Astrocyte of the hippocampus (primary cell): ENCODE measurements at regions not wholly inside any gene's neighbourhood (a gene's known extent, or its start where the extent isn't known, plus 50 kb on each side); places are given as distances from the start of the nearest gene placed in this dataset.
"Not testable (repeated sequence)": the region's sequence is repeated elsewhere in the genome, so short reads cannot be mapped to it uniquely, and the experiment has no call there.

Experiments
- DNase-seq: peaks from one replicate; pipeline ENCODE4 v3.0.0; 2011; ENCODE audit warnings: low read depth, low spot score

DNA sequence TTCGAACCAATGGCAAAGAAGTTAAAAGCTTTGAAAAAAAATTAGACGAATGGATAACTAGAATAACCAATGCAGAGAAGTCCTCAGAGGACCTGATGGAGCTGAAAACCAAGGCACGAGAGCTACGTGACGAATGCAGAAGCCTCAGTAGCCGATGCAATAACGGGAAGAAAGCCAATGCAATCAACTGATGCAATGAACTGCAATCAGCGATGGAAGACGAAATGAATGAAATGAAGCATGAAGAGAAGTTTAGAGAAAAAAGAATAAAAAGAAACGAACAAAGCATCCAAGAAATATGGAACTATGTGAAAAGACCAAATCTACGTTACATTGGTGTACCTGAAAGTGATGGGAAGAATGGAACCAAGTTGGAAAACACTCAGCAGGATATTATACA, 52.6 kb upstream of the MRPS30 start:
- DNase-seq: not testable (repeated sequence)

DNA sequence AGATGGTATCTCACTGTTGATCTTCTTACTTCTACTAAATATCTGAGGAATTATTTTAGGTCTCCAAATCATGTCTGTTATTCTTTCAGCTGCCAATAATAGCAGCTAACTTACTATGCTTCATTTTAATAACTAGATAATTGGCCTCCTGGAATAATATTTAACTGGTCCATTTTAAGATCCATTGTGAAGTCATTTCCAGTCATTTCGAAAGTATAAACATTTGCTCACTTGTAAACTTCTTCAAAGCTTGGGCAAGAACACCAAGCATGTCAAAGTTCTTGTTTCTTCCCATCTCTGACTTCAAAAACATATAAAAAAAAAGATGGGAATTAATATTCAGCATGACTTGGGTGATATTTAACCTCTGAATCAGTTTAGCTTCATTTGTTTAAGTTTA, 61.4 kb upstream of the MRPS30 start:
- no peak for DNase-seq

DNA sequence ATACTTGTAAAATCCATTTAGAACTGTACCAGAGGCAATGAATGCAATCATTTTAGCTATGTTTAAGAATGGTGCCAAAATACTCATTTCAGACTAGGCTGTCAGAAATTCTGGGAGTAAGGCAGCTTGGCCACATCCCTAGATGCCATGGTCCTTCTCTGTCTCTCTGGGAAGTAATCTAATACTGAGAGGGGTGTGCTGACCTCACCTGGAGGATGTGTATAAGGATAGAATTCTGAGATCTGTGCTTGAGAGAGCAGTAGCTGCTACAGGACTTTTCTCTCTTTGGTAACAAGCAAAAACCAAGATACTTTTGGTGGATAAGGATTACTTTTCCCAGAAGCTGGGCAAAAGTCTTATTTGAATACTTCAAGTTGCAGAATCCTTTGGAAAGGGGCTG, 68.1 kb upstream of the MRPS30 start:
- no peak for DNase-seq

DNA sequence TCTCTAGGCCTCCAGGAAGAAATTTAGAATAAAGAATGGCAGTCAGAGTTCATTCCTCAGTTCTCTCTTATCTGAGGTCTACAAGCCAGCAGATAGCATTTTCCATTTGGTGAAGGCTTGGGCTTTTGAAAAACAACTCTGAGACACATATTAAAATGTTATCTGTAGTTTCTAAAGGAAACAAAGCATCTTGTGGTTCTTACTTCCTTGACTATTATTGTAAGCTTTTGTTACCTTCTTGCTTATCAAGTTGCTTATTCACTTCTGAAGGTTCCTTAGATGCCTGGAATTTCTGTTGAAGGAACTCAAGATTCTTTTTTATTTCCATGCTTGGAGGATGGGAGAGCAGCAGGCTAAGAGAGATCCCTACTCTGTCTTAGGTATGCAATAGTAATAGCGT, 79.2 kb upstream of the MRPS30 start:
- peak; percentile 45 for DNase-seq

DNA sequence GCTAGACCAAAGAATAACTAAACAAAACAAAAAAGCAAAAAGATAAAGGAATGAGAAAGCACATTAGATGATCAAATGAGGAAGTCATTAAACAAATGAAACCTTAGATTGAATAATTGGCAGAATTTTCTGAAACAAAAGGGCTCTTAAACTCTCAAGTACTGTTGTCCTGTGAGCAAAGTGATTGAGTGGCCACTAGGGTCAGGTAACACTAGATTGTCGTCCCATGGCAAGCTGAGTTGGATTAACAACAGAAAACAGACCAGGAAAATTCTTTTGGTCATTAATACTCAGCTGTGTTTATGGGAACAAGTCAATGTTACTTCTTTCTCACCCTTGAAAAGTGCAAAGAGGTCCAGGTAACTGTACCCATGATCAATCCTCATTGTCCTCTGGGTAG, 81.6 kb upstream of the MRPS30 start:
- DNase-seq: no peak

DNA sequence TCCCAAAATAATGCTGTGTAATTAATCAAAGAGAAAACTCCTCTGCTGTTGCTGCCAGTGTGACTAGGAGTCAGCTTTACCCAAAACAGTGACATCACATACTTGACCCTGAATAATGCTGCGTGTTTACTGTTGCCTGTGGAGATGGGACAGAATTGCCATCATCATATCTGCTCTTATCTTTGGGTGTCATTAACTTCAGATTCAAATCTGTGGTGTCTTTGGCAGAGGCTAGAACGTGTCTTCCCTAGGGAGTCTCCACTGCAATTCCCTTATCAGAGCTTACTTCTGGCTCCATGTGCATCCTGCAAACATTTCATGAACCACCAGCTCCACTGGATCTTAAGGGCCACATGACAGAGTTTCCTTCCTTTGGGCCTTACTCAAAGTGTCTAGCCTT, 88.9 kb upstream of the MRPS30 start:
- DNase-seq: no peak

DNA sequence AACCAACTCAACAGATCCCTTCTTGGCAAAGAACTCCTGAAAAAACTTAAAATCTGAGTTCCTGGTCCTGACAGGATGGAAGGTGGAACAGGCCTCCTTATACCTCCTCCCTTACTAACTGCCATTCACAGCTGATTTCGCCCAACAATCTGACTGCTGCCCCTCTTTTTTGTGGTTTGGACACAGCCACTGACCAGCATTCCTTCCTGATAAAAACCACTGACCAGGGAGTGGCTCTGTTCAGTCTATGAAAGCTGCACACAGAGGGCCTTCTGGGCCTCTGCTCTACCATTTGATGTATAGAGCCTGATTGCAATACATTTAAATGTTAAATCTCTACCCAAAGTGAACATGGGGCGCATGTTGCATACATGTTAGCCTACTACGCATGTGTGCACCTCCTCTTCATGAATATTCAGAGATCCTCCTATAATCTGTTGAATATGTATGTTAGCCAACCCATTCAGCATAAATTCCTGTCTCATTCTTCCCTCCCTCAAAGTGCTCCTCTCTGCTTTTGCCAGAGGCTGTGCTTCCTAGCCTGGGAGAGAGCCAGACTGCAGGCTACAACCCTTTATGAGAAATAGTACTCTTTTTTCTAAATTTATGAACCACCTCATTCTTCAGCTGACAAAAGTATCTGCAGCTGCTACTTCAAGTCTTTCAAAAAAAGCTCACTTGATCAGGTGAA, 93.7 kb upstream of the MRPS30 start:
- peak; percentile 88 for DNase-seq

DNA sequence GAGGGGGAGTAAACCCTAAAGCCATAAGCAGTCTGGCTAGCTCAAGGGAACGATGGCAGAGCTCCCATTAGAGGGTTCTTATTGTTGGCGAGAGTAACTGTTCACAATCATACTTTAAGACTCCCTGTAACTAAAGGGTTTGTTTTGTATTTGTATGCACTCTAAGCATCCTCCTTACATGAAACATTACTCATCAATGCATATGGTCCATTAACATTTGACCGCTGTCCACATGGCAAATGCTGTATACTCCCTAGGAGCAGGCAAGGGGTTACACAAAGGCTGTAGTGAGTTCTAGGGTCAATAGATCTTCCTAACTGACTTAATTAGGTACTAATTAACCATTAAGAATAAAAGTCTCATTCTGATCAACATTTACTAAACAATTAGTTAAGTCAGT, 95.3 kb upstream of the MRPS30 start:
- peak; percentile 7 for DNase-seq

DNA sequence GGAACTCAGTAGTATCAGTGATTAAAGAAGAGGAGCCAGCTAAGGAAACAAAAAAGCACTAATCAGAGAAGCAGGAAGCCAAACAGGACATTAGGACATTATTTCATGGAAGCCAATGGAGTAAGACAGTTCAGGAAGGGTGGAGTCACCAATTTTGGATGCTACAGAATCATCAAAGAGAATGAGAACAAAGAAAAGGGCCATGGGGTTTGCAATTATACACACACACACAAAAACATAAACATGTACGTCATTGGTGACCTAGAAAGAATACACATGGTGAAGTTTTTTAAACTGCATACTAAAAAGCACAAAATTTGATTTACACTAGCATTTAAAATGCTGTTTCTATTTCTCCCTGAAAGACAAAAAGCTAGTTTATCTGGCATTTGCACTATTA, 96.8 kb upstream of the MRPS30 start:
- DNase-seq: no peak

DNA sequence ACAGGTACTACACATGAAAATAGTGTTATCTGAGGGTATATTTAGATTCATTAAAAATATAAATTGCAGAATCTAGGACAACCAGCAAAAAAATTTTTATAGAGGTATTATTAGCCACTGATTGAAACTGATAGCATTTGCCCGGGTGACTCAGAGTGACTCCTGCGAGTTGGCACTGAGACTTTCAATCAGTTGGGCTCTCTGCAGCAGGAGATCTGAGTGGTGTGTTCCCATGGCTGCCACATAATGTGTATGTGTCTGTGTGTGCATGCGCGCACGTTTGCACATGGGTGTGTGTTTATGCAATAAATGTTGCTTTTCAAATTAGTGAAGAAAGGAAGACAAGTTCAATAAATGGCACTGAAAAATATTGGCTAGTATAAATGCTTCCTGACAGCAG, 100.1 kb upstream of the MRPS30 start:
- DNase-seq: no peak

DNA sequence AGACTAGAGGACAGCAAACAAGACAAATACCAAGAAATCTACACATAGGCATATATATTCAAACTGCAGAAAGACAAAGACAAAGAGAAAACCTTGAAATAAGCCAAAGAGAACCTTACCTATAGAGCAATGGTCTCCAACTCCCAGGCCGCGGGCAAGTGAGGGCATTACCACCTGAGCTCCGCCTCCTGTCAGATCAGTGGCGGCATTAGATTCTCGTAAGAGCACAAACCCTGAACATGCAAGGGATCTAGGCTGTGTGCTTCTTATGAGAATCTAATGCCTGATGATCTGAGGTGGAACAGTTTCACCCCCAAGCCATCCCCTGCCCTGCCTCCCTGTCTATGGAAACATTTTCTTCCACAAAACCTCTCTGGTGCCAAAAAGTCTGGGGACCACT, 101.0 kb upstream of the MRPS30 start:
- no peak for DNase-seq

DNA sequence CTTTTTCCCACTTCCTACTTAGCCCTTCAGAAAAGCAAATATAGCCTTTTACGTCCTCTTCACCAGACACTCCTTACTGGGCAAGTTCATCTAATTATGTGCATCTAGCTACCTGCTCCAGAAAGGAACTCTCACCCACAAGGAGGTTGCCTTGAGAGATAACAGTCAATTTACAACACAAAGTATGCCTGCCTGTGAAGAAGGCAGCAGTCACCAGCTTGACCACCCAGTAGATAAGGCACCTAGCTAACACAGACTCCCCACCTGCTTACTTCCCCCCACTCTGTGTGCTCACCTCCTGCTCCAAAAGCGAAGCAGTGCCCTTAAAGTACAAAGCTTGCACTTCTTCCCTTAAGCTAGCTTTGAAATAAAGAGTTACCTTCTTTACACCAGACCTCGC, 111.7 kb upstream of the MRPS30 start:
- no peak for DNase-seq

DNA sequence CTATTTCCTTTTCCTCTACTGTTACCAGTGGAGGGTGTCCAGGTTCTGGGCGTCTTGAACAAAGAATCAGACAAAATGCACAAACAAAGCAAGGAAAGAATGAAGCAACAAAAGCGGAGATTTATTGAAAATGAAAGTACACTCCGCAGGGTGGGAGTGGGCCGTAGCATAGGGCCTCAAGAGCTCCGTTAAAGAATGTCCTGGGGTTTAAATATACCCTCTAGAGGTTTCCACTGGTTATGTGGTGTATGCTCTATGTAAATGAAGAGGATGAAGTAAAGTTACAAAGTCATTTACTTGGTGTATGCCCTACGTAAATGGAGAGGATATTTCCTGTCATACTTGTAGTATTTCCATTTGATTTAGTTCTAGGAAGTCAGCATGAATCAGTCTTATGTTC, 113.5 kb upstream of the MRPS30 start:
- no peak for DNase-seq

DNA sequence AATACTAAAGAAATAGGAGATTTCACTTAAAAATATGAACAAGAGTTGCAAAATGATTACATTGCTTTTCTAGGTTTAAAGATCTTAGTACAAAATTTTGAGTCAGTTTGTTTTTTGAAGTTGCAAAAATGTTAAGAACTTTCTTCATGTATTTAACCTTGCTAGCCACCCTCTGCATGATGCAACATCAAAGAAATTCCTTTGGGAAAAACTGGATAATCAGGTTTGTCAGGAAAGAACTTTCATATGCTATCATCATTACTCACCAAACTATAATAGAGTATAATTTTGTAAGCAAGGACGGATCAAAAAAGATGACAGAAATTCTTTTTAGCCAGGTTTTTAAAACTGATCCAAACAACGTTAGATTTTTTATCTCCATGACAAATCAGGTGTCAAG, 116.9 kb upstream of the MRPS30 start:
- no peak for DNase-seq

DNA sequence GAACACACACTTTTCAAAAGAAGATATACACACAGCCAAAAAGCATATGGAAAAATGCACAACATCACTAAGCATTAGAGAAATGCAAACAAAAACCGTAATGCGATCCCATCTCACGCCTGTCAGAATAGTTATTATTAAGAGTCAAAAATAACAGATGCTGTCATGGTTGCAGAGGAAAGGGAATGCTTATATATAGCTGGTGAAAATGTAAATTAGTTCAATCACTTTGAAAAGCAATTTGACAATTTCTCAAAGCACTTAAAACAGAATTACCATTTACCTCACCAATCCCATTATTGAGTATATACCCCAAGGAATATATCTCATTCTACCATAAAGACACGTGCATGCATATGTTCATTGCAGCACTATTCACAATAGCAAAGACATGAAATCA, 126.8 kb upstream of the MRPS30 start:
- no peak for DNase-seq

DNA sequence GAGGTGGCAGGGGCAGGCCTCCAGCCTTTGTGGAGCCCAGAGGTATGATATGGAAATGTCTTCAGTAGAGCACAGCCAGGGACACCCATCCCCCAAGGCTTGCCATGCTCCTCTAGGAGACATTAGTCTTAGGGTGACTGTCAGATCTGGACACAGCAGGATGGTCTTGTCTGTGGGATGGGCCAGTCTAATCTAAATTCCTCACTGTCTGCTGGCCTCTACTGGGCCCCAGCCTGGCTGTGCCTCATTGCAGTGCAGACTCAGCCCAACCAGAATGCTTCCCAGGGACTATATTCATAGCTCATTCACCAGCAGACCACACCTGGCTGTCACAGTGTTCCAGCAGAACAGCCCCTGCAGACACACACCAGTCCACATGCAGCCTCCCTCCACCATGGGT, 129.5 kb upstream of the MRPS30 start:
- DNase-seq: no peak

DNA sequence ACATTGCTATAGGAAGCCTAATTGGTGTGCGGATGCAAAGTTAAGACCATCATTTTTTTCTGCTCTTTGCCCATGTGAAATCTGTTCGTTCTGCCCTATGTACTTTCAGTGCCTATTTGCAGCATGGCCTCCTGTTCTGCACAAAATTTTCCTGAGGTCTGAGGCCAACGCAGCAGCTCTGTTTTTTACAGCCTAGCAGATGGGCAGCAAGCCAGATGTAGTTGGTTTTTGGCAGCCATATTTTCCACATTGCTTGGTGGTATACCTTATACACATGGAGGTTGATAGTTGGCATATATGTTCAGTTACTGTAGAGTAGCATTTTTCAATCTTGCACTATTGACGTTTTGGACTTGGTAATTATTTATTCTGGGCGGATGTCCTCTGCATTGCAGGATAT, 133.5 kb upstream of the MRPS30 start:
- DNase-seq: no peak

DNA sequence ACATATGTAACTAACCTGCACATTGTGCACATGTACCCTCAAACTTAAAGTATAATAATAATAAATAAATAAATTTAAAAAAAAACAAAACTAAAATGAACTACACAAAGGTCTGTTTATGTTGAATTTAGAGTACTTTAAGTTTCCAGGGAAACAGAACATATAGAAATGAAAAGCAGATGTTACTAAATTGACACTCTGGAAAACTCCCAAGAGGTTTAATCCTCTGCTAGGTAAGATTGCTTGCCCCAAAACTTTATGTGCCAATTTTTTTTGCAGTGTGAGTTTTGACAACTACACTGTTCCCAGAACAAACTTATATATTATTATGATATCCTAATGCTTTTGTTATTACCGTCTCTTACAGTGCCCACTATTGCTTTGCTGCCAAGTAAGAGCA, 134.3 kb upstream of the MRPS30 start:
- no peak for DNase-seq

DNA sequence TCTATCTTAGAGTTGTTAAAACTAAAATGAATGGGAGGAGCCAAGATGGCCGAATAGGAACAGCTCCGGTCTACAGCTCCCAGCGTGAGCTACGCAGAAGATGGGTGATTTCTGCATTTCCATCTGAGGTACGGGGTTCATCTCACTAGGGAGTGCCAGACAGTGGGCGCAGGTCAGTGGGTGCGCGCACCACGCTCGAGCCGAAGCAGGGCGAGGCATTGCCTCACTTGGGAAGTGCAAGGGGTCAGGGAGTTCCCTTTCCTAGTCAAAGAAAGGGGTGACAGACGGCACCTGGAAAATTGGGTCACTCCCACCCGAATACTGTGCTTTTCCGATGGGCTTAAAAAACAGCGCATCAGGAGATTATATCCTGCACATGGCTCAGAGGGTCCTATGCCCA, 140.3 kb upstream of the MRPS30 start:
- not testable (repeated sequence) for DNase-seq

DNA sequence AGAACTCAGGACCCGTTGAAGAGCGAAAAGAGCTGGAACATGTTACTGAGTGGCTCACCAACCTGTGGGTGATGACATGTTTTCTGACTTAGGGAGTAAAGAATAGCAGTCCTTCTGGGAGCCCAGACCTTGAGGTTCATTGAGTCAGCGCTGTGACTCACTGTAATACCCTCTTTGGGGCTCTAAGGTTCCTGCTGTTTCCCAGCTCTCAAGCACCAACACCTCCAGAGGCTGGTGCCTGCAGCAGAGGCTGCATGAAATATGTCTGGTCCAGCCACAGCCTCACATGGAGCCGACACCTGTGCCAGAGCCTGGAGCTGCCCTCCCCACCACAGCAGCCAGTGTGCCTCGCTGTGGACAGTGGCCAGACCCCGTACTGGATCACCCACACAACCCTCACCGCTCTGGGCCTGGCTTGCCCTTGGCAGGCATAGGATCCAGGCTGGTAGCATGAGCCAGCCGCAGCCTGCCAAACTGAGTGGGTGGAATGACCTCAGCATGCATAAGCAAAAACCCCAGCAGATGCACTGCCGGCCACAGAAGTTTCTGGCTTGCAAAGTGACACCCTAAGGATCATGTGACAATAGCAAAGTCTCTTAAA, 143.5 kb upstream of the MRPS30 start:
- peak; percentile 19 for DNase-seq

DNA sequence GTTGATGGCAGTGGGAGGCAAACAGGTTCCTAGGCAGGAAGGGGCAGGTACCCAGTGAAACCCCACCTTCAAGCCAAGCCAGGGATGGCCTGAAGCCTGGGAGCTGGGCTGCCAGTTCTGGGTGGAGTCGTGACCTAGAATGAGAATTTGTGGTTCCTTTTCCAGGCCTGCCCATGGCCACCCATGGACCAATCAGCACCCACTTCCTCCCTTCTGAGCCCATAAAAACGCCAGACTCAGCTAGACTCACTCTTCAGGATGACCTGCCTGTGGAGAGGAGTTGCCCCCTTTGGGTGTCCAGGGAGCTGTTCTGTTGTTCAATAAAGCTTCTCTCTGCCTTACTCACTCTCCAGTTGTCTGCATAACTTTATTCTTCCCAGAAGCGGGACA, 144.0 kb upstream of the MRPS30 start:
- no peak for DNase-seq

DNA sequence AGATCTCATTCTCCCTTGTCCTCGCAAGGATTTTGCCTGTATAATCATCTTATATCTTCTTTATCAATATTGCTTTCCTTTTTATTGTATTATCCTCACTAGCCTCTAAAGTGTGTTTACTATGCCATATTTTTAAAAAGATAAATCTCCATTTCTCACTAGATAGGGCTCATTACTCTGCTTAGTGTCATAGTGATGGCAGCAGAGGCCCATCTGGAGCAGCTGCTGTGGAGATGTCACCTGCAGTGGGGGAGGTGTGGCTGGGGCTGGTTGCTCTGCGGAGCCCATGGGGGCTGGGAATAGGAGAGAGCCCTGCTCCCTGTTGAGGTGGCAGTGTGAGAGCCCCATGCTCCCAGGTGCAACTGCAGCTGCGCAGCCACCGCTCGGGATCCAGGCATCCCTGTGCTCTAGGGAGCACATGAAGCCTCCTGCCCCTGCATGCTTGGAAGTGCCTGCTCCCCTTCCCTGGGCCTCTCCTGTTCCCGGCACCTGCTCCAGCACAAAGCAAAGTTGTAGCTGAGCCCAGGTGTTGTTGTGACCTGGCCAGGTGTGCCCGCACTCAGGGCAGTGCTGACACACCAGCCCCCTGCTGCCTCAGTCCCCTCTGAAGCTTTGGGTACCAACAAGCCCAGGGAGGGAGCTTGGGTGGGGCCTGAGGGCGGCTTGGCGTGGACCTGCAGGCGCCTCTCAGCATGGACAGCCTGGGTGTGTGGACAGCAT, 144.6 kb upstream of the MRPS30 start:
- DNase-seq: no peak

DNA sequence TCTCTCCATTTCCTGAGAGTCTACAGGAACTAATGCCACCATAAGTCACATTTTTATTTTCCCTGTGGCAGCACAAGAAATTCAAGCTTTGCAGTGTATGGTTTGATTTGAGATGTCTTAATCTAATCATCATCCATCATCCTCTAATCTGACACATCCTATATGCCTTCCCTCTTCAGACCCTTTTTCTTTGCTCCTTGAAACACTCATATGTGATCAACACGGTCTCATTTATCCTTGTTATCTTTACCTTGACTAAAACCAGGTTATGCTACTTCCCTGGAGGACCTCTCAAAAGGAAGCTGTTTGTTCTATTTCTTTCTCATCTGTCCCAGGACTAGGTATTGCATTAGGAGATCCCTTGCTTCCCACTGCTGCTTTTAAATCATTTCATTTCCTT, 146.9 kb upstream of the MRPS30 start:
- DNase-seq: no peak
